HG03139 (cell line): ENCODE measurements at regions not wholly inside any gene's neighbourhood (a gene's known extent, or its start where the extent isn't known, plus 50 kb on each side); places are given as distances from the start of the nearest gene placed in this dataset.

Source experiments
- ATAC-seq: cut with Tn5 transposase; IDR thresholded peaks from one replicate; pipeline ENCODE4 v1.9.1; 2021; ENCODE audit not compliant: unreplicated experiment

DNA sequence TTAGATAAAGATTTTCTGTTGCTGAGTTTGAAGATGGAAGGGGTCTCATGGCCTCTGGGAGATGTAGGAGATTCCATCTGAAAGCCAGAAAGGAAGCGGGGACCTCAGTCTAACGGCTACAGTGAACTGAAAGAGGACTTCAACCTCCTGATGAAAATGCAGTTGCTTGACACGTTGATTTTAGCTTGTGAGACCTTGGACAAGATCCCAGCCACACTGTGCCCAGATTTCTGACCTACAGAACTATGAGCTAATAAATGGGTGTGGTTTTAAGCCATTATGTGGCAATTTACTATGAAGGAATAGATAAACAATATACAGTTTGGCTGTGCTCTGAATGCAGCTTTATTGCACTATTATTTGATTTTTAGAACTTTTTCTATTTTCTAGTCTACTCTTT lies 342.3 kb upstream of the SEMA3D start:
- ATAC-seq = no peak

DNA sequence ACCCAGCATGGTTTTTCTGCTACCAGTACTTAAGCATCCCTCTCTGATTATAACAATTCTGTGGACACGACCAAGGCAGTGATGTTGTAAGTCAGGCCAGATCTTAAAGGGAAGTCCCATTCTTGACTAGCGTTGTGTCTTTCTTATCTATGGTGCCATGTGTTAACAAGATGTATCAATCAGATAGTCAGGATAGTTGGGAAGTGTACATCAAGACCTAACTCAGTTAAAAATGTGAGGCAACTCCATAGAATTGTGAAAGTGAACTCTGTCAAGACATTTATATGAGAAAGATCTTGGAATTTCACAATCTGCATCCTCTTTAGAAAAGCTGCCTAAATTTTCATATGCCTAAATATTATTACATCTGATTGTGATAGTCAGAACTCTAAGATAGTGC lies 341.7 kb upstream of the SEMA3D start:
- no peak for ATAC-seq

DNA sequence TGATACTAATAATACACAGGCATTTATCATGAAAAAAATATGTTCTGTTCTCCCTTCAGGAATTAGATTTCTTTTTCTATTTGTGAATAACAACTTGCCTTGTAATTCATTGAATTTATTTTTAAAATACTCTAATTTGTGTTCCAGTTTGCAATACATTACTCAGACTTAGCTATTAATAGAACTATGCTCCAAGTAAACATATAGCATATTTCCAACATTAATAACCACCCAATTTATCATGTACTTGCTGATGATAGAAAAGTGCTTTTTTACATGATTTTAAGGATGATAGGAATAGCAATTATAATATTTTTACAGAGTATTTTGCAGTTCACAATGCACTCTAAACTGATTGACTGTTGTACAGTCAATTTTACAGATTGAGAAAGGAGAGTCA lies 338.8 kb upstream of the SEMA3D start:
- no peak for ATAC-seq

DNA sequence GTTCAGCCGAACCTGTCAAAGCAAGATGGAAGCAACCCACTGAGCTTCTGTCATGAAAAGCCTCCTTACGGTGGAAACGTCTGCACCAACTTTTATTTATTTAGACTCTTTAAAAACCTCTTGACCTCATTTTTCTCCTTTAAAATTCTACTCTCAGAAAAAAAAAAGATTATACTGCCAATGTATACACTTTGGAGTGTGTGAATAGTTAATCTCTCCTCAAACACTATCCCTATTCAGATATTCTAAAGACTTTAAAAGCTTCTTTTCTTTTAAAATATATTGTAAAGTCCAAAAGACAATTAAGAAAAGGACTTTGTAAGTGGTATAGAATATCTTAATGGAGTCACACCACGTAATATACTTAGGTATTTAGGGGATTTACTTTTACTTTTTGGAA lies 335.2 kb upstream of the SEMA3D start:
- ATAC-seq = no peak

DNA sequence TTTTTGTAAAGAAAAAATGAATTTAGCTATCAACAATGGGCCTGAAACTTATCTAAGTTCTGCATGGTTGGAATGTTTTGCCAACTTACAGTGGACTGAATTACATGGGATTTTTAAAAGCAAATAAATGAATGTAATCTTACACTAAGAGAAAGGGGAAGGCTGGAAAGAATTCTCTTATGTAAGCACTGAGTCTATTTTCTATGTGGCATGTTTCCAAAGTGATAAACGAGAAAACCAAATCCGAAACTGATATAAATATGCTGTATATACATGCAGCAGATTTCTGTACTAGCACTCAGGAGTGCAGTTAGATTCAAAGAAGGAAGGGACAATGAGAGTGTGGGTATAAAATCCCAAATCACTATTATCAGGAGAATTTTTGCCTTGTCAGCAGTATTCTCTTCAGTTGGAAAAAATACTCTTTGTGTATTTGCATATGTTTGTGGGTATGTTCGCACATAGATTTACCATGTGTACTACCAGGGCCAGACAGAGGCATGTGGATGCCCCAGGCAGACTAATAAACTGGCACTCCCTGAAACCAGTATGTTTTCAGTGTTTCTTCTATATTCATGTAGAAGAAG lies 334.3 kb upstream of the SEMA3D start:
- no peak for ATAC-seq

DNA sequence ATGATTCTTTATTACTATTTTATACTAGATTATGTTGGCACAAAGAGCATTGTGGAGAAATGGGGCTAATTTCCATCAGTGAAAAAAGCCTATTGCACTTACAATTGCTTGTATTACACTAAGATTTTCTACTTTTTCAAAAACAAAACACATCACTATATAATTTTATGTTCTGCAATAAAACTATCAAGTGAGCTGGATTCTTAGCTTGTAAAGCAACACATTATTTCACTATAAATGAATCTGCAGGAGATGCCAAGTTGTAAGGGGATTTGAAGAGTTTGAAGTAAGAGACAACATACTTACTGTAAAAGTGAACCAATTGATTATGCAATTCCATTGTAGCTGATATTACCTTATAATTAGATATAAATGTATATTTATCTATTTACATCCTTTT lies 333.3 kb upstream of the SEMA3D start:
- no peak for ATAC-seq

DNA sequence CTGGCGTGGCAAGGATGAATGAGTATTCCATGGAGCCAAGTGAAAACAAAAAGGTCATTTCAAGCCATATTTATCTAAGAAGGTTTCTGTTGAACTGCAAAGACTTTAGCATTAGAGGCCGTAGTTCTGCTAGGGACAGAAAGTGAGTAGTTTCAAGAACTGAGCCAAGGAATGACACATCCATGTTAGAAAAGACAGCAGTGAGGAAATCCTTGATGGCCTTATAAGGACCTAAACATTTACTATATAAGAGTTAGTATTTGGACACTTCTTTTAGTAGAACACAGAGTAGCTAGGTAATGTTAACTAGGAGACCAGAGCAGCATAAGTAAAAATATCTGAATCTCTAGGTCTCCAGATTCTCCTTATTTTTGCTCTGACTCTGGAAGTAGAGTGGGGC lies 329.8 kb upstream of the SEMA3D start:
- no peak for ATAC-seq

DNA sequence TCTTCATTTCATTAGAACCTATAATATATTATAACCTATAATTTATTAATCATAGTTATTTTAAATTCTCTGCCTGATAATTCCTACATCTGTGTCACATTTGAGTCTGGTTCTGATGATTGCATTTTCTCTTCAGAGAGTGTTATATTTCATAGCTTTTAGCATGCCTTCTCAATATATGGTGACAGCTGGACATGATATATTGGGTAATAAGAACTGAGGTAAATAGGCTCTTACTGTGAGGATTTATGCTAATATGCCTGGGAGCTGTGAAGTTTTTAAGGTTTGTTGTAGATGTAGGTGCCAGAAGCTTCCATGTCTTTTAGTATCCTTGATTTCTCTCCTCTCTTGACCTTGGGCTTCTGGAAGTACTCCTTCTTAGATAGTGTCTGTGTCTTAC lies 325.9 kb upstream of the SEMA3D start:
- ATAC-seq = no peak

DNA sequence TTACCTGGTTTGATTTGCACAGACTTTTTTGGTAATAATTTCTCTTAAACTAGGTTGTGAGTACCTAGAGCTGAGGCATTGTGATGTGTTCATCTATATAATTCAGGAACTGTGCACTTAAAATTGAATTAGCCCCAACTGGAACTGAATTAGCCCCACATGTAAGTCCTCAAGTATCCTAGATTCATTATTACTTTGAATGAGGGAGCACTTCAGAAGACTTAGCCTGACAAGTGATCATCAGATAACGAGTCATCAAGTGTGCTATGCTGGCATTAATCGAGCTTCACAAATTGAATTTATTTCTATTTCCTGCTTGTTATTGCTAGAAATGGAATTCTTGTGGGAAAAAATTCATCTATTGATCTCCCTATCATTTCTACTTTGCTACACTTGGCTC lies 323.4 kb upstream of the SEMA3D start:
- no peak for ATAC-seq

DNA sequence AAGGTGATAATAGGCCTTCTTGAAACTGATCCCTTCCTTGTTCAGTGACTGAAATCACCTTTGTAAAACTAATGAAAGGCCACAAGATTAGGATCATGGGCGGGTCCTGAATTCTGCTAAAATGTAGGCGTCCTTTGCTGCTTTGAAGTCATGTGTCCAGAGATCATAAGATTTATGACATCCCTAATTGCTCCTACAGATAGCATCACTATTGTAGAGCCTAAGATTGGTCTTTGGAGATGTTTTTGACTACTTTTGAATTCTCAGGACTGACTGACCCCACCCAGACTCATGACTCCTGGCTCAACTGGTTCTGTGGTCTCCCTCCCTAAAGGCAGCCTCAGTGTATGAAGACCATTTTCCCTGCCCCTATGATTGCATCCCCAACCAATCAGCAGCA lies 322.6 kb upstream of the SEMA3D start:
- ATAC-seq = no peak

DNA sequence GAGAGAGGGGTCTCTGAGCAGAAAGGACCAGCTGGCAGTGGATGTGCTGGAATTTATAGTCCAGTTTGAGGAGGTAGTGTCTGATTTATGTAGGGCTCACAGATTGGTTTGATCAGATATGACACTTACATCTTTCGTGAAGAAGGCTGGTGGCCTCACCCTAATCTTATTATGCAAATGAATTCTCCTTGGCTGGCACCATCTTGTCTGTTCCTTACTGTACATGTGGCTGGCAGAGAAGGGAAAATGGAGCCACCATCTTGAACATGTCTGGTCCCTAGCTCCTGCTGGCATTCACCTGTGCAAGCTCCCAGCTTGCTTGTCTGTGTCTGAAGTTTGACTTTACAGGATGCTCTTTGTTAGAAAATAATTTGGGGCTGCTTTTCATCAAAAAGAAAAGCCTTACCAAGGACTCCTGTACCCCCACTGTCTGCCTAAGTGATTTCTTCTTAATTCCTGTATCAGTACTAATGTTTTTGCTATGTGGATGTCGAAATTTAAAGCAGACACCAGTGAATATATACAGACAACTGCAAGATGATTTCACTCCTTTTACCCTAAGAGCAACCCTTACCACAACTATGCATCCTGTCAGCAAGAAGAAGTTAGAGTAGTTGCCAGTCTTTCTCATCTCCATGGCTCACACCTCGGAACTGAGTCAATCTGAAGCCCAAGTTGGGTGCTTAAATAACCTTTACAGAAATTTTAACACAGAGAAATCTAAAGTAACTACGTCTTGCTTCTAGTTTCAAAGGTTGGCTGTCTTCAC lies 322.0 kb upstream of the SEMA3D start:
- no peak for ATAC-seq

DNA sequence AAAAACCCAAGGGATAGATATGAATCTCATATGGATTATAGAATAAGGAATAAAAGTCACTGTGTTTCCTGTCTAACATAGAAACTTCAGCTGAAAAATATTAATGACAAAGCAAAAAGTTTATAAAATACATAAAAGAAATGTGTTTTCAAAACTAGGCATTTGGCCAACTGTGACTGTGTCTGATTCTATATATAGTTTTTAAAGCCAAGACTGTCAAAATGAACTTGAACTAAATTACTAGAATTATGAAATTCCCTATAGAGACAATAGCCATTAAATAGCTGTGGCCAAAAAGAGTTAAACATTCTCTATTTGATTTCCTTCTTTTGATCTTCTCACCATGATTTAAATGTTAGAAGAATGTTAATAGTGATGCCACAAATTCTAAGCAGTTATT lies 311.2 kb upstream of the SEMA3D start:
- ATAC-seq = no peak

DNA sequence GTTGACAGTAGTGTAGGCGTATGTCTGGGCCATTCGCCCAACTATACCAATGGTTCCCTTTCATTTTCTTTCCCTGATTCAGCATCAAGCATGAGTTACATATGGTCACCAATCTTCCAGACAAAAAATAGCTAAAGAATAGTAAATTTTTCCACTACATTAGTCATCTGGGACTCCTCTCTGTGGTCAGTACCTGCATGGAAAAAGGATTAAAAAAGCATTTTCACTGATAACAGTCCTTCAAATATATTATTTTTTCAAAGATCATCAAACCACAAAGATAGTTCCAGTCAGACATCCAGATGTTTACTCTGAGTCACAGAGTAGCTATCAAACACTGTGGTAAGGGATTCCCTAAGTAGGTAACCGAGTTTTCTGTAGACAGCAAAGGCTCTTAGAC lies 302.6 kb upstream of the SEMA3D start:
- no peak for ATAC-seq

DNA sequence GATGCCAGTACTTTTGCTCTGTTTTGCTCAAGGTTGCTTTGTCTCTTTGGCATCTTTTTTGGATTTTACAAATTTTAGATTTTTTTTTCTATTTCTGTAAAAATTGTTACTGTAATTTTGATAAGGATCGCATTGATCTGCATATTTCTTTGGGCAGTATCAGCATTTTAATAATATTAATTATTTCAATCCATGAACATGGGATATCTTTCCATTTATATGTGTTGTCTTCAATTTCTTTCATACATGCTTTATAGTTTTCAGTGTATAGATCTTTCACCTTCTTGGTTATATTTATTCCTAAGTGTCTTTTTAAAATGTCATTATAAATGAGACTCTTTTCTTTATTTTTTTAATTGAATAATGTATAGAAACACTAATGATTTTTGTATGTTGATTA lies 301.6 kb upstream of the SEMA3D start:
- ATAC-seq = no peak

DNA sequence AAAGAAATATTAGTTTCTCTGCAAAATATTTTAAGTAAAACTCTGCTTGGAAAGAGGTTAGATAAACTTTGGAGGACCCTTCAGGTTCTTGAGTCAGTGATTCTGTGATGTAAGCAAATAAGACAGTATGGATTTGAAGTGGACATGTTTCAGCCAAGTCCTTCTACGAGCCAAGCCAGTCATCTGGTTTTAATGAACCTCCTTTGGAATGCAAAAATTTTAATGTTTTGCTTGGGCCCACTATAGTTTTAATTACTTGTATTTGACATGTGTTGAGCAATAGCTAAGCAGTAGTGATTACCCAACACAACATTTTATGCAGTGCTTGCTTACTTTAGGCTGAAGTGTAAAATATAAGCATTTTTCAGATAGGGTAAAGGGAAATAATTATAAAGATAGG lies 296.3 kb upstream of the SEMA3D start:
- no peak for ATAC-seq

DNA sequence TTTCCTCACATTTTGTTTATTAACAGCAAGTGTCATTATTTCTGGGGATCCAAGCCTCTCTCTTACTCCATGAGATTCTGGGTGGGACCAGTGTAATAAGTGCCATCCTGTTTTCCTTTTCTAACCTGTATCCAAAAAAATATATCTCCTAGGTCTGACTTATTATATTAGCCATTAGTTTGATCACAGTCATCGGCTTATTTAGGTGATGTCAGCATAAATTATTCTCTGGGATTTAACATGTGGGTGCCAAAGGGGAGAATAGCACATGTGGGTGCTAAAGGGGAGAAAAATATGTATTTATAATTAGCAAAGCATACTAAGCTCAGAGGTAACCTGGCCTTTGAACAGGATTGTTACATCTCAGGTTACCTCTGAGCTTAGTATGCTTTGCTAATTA lies 293.8 kb upstream of the SEMA3D start:
- no peak for ATAC-seq

DNA sequence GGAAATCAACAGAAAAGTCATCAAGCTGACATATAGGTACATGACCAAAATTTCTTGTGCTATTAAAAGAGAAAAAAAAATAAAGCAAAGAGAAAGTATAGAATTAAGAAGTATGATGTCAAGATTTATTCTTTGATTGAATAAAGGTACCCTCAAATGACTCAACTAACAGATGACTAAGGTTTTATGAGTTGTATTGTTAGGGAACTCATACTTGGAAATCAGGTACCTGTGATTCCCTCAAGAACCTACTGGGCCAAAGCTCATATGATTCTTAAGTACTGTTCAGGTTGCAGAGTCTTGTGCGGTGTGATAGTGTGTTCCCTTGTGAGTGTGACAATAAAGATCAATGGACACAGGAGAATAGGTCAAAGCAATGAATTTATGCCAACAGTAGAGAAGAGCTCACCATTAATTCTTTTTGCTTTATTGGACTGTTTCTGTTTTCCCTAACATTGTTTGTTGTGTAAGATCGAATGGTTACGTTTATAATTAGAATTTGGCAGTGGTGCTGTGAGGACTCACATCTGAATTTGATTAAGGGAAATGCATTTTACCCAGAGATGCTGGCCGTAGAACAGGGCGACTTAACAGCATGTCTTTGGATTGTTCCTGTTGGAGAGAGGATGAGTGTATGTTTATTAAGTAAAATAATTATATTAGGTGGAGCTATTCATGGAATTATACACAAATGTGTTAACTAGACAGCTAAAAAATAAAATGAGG lies 293.2 kb upstream of the SEMA3D start:
- no peak for ATAC-seq

DNA sequence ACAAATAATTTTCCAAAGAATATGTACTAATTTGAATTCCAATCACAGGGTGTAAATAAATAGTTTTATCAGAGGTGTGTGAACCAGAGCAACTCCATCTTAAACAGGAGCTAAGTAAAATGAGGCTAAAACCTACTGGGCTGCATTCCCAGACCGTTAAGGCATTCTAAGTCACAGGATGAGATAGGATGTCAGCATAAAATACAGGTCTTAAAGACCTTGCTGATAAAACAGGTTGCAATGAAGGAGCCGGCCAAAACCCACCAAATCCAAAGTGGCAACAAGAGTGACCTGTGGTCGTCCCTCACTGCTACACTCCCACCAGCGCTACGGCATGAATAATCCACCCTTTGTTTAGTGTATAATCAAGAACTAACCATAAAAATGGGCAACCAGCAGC lies 291.7 kb upstream of the SEMA3D start:
- no peak for ATAC-seq

DNA sequence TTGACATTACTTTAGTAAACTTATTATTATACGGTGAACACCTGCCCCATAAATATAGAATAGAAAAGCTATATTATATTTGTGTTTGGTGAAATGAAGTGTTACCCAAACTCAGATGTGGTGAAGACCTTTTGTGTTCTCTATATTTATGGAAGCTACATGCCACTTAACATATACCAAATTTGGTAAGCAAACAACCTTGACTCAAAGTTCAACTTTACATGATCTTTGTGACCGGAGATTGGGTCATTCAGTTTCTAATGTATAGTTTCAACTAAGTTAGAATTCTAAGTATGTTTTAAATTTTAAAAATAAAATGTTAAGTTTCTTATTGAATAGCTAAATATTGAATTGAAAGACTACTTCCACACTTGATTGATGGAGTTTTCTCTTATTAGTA lies 288.6 kb upstream of the SEMA3D start:
- ATAC-seq = no peak

DNA sequence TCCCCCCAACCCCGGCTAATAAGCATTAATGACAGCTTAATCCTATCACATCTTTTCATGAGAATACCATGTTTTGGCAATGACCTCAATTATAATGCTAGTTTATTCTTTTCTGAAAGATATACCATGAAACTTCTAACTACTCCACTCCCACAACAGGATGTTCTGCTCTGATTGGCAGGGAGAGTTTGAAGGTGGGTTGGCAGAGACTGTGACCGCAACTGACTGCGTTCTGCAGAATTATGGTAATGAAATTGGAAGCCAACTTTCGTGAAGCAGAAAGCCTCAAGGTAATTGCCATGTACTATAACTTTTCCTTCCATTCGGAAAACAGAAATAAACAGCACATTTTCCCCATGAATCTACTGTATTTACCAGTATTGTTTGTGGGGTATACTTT lies 288.2 kb upstream of the SEMA3D start:
- no peak for ATAC-seq

DNA sequence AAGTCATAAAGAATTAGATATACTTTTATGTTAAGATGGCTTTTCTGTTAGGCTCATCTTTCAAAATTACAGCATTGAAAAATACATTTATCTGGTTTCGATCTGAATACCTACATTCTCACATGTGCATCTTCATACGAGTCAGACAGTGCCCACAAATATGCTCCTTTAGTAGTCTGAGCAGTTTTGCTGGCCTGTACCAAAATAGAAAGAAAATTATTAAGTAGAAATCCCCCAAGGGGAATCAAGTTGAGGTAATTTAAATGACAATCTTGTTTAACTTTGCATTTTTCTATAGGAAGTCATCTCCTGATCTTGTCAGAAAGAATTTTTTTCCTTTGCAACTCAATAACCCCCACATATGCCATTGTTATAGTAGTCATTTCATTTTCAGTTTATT lies 287.4 kb upstream of the SEMA3D start:
- peak; percentile 54 for ATAC-seq

DNA sequence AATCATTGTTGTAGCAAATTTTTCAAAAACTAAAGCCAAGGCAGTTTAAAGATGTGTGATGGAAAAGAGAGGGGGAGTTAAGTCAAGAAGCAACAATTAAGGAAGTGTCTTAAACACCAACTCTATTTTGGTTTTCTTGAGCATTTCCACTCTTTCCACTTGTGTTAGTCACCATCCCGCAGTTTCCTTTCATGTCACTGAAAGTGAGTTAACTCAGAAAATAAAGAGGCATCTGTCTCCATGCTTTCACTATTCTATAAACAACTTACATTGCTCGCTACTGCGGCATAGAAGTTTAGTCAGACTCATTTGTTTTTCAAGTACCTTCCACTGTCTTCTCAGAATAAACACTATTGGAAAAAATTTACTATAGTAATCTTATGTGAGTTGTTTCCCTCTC lies 284.9 kb upstream of the SEMA3D start:
- no peak for ATAC-seq
